Left ventricle myocardium inferior (tissue), 1 donor: ENCODE measurements at regions not wholly inside any gene's neighbourhood (a gene's known extent, or its start where the extent isn't known, plus 50 kb on each side); places are given as distances from the start of the nearest gene placed in this dataset.

Experiments
- DNase-seq: peaks from one replicate; pipeline ENCODE4 v3.0.0-alpha.2; 2020
- H3K27ac ChIP-seq: fragments of 200-600 bp; replicated peaks from 2 replicates; pipeline ENCODE4 v1.8.0; 2021
- H3K27me3 ChIP-seq: fragments of 200-600 bp; 2 replicates; pipeline ENCODE4 v1.8.0; 2021; ENCODE audit warnings: low read depth
- H3K36me3 ChIP-seq: fragments of 200-600 bp; 2 replicates; pipeline ENCODE4 v1.8.0; 2021
- H3K4me1 ChIP-seq: fragments of 200-600 bp; 2 replicates; pipeline ENCODE4 v1.8.0; 2021
- H3K4me3 ChIP-seq: fragments of 200-600 bp; 2 replicates; pipeline ENCODE4 v1.8.0; 2021; ENCODE audit warnings: mild to moderate bottlenecking, moderate library complexity
- H3K9me3 ChIP-seq: fragments of 200-600 bp; replicated peaks from 2 replicates; pipeline ENCODE4 v1.8.0; 2021
- CTCF ChIP-seq: fragments of 200-600 bp; IDR thresholded peaks from 2 replicates; pipeline ENCODE4 v1.8.0; 2021; ENCODE audit warnings: antibody characterized with exemption, mild to moderate bottlenecking, borderline replicate concordance
- intact Hi-C: fragments of 100-400 bp; cut with micrococcal nuclease; formaldehyde crosslinking; loops from one replicate; pipeline ENCODE4 v1.11.0; 2022
- donor health status: DM: no; HTN: yes; CAD: no; lungs with severe emphysema.

GRCh38 chr18:78458356-78458755 is 521.3 kb upstream of the SALL3 start:
- intact Hi-C loops, result no loop called here
- H3K27me3 ChIP-seq, result no peaks in the 10 kb centered on the region

GRCh38 chr18:78459668-78460067 is 520.0 kb upstream of the SALL3 start:
- no peaks in the 10 kb centered on the region for H3K27me3 ChIP-seq
- no peak for DNase-seq
- H3K27ac ChIP-seq, result no peak overlapping the region
- H3K4me3 ChIP-seq, result no peak overlapping the region
- H3K36me3 ChIP-seq, result no peaks in the 10 kb centered on the region
- H3K4me1 ChIP-seq, result no peaks in the 10 kb centered on the region
- intact Hi-C loops, result no loop called here
- peaks cover 32% of the 10 kb centered on the region for H3K9me3 ChIP-seq
- TF ChIP-seq CTCF, result no peak

More at GRCh38 chr18:78458356-78458755, 521.3 kb upstream of the SALL3 start:
- no peak for DNase-seq
- no peak for TF ChIP-seq CTCF
- Histone ChIP-seq H3K4me3 (no peak overlapping the region), H3K27ac (no peak overlapping the region), H3K36me3 (no peaks in the 10 kb centered on the region), H3K4me1 (no peaks in the 10 kb centered on the region), H3K9me3 (peaks cover 19% of the 10 kb centered on the region)

GRCh38 chr18:78460558-78460957 is 519.1 kb upstream of the SALL3 start:
- intact Hi-C loops, result no loop called here
- Histone ChIP-seq H3K4me1 (no peaks in the 10 kb centered on the region), H3K36me3 (no peaks in the 10 kb centered on the region), H3K27me3 (no peaks in the 10 kb centered on the region), H3K27ac (no peak overlapping the region), H3K9me3 (peaks cover 41% of the 10 kb centered on the region), H3K4me3 (no peak overlapping the region)
- DNase-seq, result no peak
- TF ChIP-seq CTCF, result no peak

DNA sequence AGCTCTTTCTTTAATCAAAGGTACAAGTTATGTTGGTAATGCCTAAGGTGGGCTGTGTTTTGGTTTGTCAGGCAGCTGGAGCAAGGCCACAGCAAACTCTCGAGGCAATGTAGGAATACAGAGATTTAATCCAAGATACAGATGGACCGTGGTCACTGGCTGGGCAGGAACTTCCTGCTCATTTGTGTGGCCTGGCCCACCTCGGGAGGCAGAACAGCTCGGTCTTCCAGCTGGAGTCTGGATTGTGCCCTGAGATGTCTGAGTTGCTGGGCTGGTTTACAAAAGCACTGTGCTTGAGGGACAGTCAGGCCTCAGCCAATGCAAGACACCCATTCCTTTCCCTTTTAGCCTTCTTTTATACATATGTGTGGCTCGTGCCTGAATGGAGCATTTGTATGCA is 506.1 kb upstream of the SALL3 start:
- TF ChIP-seq CTCF, result no peak

DNA sequence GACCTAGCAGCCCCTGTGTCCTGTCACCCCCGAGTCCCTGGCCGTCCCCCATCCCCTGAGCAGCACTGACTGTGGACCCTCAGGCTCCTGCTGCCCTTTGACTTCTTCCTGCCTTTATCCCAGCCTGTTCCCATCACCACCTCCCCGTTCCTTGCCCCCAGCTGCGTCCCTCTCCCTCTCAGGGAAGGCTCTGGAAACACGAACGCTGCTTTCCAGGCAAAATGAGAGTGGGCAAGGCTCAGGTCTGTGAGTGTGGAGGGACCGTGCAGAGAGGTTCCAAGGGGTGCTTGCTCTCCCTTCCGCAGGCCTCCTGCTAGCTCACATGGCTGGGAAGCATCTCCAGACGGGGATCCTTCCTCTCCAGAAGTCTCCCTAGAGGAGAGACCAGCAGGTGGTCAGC is 501.8 kb upstream of the SALL3 start:
- Histone ChIP-seq H3K4me3 (no peak overlapping the region), H3K36me3 (no peaks in the 10 kb centered on the region), H3K9me3 (no peaks in the 10 kb centered on the region), H3K27me3 (peaks cover 39% of the 10 kb centered on the region), H3K27ac (no peak overlapping the region), H3K4me1 (no peaks in the 10 kb centered on the region)
- no peak for TF ChIP-seq CTCF
- no peak for DNase-seq
- intact Hi-C loops, result no loop called here

More for the DNA sequence above, 506.1 kb upstream of the SALL3 start:
- Histone ChIP-seq H3K36me3 (no peaks in the 10 kb centered on the region), H3K4me1 (no peaks in the 10 kb centered on the region), H3K4me3 (no peak overlapping the region), H3K9me3 (no peaks in the 10 kb centered on the region), H3K27ac (no peak overlapping the region), H3K27me3 (no peaks in the 10 kb centered on the region)
- DNase-seq, result no peak
- intact Hi-C loops, result no loop called here

- no peak overlapping the region for H3K27ac ChIP-seq
Measured at GRCh38 chr18:78479443-78479842, 500.2 kb upstream of the SALL3 start.

More at GRCh38 chr18:78479443-78479842, 500.2 kb upstream of the SALL3 start:
- no peak for DNase-seq
- H3K27me3 ChIP-seq, result peaks cover 55% of the 10 kb centered on the region
- no peak overlapping the region for H3K4me3 ChIP-seq
- H3K36me3 ChIP-seq, result no peaks in the 10 kb centered on the region
- no peaks in the 10 kb centered on the region for H3K4me1 ChIP-seq
- TF ChIP-seq CTCF, result no peak
- no peaks in the 10 kb centered on the region for H3K9me3 ChIP-seq
- intact Hi-C loops, result no loop called here
